GM11168 (cell line): ENCODE measurements at regions not wholly inside any gene's neighbourhood (a gene's known extent, or its start where the extent isn't known, plus 50 kb on each side); places are given as distances from the start of the nearest gene placed in this dataset.

Experiments
- in situ Hi-C: fragments of 300-500 bp; cut with MboI; formaldehyde crosslinking; loops from one replicate; pipeline ENCODE4 v1.12.0; 2022; ENCODE audit warnings: low sequenced_read_pairs; ENCODE audit not compliant: unreplicated experiment

DNA sequence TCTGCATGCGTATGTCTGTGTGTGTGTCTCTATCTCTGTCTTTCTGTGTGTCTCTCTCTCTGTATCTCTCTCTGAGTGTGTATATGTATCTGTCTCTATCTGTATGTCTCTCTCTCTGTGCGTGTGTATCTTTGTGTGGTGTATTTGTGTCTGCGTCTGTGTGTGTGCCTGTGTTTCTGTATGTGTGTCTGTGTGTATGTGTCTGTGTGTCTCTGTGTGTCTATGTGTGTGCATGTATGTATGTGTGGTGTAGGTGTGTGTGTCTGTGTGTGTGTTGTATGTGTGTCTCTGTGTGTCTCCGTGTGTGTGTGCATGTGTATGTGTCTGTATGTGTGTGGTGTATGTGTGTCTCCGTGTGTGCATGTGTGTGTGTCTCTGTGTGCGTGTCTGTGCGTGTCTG, 243.0 kb upstream of the FOXQ1 start:
- in situ Hi-C loops: no loop called here

DNA sequence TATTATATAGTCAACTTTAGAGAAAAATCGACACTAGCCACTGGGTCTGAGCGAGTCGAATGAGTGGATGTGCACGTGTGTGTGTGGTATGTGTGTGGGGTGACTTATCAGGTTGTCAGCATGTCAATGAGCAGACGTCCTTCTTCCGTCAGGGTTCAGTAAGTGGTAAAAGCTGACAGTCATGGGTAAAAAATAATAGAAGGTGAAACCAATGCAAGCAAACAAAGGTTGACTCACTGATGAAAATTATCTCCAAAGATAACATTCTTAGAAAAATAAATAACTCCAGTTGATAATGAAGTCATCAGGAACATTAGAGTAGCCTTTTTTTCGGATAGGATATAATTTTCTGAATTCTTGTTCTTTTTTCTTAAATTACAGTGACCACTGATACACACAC, 243.8 kb upstream of the FOXQ1 start:
- in situ Hi-C loops: no loop called here

DNA sequence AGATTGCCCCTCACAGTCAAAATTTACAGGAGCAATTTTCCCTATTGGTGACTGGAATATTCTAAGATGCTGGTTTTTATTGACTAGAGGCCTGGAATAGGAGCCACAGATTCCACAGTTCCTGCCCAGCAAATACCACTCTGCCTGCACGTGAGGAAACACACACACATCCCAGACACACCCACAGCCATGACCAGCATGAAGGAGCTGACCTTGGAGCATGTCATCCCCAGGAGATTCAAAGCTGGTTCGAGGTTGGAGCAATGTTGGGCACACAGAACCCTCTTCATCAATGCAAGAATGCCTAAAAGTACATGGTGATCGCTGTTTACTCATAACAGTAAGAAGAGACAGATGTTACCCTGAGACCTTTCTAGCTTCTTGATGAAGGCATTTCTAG, 244.6 kb upstream of the FOXQ1 start:
- in situ Hi-C loops: no loop called here

DNA sequence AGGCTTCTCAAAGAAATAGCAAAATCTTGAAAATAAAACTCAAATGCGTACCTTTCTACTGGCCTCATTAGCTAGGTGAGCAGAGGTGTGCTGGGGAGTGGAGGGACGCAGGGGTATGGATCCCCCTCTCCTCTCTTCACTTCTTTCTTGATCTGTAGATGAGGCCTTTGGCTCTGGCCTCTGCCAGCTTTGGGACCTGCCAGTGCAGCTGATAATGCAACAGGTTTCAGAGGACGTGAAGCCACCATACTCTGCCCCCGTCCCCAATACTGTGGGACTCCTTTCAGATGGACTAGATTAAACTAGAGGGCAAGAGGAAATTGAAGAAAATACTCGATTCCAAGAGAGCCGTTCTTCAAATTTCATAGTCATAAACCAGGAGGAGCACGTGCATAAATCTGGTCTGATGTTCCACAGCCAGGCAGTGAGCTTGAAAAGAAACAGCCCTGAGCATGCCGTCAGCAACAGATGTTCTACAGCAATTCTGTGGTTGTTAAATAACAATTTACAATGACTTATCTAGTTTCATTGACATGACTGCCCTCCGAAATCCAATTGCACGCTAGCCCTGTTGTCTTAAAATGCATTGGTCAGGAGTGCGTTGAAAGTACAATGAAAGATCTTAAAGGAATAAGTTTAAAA, 245.3 kb upstream of the FOXQ1 start:
- in situ Hi-C loops: no loop called here

DNA sequence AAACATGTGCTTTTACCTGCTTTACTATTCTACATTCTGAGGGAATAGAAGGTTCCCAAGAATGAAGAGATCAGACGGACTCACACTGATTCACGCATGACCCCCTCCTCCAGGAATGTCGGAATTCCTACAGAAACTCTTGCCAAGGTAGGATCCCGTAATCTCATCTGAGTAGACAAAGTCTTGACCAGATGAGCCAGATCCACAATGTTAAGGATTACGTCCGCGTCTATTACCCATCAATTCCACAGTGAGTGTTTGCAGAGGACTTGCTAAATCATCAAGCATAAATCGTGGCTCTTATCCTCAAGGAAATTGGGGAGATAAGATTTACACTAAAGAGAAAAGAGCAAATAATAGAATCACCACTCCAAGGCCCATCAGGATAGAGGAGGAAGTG, 245.9 kb upstream of the FOXQ1 start:
- in situ Hi-C loops: no loop called here

DNA sequence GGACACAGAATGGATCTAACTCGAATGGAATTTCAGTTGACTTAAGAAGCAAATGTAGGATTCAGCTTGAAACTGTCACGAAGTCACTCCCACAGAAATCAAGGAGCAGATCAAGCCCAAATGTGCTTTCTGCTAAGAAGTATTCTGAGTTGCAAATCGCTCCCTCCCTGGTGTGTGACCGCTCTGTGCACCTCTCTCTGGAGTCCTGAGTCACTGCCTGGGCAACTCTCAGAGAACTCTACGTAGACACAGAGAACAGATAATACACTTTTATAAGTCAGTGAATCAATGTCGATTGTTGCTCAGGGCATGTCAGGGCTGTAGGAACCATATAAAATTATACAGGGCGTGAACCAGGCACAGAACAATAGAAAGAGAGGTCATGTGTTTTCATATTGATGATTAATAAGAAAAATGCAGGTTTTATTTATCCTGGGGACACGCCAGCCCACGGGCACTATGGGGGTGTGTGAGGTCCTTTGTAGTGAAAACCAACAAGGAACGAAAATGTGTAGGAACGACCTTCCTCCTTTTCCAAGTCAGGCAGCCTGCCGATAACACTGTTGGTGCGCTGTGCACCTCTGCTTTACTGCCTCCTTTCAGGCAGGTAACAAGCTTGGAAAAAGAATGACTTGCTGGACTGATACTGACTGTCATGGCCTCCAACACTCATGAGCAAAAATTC, 248.1 kb upstream of the FOXQ1 start:
- in situ Hi-C loops: no loop called here

- in situ Hi-C loops: no loop called here
These were observed 248.9 kb upstream of the FOXQ1 start for GRCh38 chr6:1062786-1063545.

DNA sequence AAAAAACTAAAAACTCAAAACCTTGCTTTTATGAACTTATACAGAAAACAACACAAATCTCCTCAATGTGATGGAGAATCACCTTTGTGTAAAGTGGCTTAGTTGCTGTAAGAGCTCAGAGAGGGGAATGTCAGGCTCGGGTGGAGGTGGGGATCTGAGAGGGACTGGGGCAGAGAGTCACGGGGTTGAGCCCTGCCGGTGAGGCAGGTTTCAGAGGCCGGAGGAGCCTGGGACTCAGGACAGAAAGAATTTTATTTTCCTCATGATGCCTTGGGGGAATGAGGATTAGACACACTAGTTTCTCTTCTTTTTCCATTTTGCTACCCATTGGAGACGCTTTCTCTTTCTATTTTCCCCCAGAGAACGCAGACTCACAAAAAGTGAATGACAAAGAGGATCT, 252.3 kb upstream of the FOXQ1 start:
- in situ Hi-C loops: no loop called here

DNA sequence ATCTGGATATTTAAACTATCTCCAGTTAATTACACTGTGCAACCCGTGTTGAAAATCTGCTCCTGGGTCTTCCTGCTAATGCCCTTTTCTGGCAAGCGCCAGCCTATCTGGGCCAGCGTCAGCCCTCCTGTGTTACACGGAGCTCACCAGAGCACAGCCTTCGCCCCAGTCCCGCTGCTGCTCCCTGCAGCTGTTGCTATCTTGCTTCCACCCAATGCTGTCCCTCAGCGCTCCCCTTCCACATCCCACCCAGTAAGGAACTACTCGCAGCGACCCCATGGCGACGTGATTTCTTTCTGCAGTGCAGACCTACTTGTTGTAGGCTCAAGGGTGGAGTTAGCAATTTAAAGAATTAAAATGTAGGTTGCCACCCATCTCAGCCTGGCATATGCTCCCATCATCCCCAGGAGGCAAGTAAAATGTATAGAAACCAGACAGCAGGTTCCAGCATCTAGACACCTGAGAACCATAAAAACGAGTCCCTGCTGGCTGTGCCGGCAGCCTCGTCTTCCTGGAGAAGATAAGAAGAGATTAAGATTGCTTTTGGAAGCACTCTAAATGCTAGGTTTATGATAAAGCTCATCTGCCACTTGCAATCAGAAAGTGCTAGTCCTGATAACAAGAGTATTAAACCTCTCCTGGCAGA, 254.3 kb upstream of the FOXQ1 start:
- in situ Hi-C loops: no loop called here

DNA sequence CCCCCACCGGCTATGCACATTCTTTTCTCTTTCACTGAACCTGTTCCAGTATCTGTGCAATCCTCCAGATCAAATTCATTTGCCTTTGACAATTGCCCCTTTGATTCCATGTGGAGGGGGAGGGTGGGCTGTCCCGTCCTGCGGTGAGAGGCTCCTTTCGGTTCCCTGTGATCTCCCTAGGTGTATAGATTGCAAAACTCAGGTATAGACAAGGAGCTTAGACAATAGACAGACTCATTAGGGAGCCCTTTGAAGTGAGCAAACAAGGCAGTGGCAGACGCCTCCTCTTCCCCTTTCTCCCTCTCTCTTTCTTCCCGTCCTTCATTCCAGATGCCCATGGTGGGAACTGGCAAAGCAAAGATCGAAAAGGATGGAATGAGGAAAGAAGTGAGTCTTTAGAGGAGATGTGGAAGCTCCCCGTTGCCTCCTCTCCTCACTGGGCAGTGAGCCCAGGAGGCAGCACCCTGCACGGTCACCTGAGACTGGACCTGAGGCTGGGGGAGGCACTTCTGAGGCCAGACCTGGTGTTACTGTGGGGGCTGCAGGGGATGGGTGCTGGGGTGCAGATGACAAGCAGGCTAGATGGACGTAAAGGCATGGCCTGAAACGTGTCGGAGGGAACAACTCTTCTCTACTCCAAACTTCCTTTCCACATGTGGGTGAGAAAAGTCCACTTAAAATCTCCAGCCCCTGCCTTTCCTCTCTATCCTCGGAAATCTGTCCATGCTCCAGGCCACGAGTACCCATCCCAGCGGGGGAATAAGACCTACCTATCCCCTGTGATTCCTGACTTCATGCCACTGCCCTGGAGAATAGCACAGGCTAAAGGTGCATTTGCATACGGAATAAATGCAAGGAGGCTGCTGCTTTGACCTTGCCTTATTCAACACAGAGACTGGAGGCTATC, 256.6 kb upstream of the FOXQ1 start:
- in situ Hi-C loops: no loop called here

- in situ Hi-C loops: no loop called here
These were observed 257.3 kb upstream of the FOXQ1 start for GRCh38 chr6:1054653-1055014.

- in situ Hi-C loops: no loop called here
These were observed 258.3 kb upstream of the FOXQ1 start for GRCh38 chr6:1053586-1053985.

DNA sequence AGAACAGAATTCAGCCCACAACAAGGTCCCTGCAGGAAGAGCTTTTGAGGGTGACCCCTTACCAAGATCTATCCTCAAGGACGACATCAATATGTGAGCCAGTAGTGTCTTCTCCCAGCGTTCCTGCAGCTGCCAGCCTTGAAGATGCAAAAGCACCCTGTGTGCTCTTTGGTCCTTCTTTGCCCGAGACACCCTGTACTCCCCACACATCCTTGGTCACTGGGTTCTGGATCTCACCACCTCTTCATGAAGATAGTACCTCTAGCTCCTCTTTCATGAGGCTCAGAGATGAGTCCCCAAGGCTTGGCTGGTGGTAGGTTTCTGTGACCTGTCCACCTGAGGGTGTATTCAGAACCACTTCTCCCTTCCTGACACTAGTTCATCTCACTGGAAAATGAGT, 259.6 kb upstream of the FOXQ1 start:
- in situ Hi-C loops: no loop called here

DNA sequence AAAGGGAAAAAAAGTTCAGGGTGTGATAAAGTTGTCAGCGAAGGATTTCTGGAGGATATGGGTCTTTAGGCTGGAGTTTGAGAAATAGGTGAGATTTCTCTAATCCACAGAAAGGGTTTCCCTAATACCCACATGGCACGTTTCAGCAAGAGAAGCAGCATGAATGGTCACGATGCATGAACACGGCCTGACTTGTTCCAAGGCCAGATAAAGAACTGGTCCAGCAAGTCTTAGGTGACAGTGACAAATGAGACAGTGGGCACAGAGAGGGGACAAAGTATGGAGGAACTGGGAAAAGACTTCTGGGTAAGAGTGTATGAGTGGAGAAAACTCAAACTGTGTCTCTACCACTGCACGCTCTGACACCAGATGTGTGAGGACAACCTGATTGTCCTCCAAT, 262.0 kb upstream of the FOXQ1 start:
- in situ Hi-C loops: no loop called here

DNA sequence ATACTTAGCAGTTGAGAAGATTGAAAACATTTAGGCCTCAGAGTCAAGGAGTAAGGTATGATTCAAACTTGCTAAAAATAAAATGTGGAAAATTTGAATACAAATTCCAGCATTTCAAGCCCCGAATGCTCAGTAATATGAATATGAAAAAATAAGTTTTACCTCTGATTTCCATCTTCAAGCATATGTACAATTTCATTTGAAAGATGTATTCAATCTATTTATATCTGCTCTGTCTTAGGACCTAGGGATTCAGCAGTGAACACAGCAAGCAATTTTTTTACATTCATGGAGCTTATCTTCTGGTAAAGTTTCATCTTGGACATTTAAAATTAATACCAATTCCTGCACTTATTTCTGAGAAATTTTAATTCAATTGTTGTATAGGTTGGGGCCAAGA, 262.7 kb upstream of the FOXQ1 start:
- in situ Hi-C loops: no loop called here

DNA sequence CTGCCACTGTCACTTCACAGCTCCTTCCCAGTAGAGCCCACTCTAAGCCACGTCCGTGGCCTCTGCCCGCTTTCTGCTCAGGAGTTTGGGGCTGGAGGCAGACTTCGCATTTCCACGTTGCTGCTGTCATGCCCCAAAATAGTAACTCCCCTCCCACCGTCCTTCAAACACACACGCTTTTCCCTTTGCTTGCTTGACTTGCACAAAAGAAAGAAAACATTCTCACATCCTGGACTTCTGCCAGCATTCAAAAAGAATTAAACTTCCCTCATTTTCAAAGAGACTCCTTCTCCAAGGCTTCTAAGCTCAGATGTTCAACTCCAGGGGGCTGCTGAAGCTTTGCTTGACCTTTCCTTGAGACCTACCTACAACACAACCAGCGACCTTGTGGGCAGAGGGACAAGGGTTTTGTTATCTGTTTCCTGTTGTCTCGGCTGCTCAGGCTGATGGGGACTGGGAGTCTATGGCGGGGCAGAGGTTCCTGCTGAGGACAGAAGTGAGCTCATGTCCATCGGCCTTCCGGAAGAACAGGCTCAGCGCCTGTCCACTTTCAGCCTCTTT, 263.8 kb upstream of the FOXQ1 start:
- in situ Hi-C loops: no loop called here

DNA sequence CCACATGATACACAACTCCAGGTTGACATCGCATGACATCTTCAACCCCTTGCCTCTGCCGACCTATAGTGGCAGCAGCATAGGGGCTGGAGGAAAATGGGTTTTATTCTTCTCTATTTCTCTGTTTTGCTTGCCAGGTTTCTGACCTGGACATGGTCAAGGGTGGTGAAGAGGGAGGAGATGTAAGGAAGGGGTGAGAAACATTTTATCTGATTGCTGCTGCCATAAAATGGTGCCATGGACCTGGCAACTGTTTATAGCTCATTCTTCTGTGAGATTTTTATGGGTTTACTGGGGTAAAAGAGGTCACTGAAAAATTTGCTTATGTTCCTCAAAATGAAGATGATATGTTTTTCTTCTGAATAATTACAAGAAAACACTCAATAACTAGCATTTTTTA, 266.7 kb upstream of the FOXQ1 start:
- in situ Hi-C loops: no loop called here

- in situ Hi-C loops: no loop called here
These were observed 267.7 kb upstream of the FOXQ1 start for GRCh38 chr6:1044040-1044836.

DNA sequence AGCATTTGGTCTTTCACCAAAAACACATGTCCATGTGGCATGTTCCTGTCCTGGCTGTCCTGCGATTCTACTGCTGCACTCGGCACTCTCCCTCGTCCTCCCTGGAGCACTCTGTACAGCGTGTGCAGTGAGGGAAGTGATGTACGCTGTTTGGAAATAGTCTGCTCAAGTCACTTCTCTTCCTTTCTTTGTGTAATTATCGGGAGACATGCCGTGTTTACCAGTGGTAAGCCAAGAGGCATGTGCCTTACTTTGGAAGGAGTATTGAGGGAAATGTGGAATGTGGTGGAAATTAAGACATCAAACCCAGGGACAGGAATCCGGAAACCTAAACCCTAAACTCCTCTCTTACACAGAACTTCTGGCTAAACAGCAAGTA, 268.5 kb upstream of the FOXQ1 start:
- in situ Hi-C loops: no loop called here
